NCI-H460 (cell line): ENCODE measurements at regions not wholly inside any gene's neighbourhood (a gene's known extent, or its start where the extent isn't known, plus 50 kb on each side); places are given as distances from the start of the nearest gene placed in this dataset.

Experiments used
- DNase-seq: peaks from one replicate; pipeline ENCODE4 v3.0.0-alpha.2; 2016; ENCODE audit warnings: low read depth; ENCODE audit errors: extremely low read depth

DNA sequence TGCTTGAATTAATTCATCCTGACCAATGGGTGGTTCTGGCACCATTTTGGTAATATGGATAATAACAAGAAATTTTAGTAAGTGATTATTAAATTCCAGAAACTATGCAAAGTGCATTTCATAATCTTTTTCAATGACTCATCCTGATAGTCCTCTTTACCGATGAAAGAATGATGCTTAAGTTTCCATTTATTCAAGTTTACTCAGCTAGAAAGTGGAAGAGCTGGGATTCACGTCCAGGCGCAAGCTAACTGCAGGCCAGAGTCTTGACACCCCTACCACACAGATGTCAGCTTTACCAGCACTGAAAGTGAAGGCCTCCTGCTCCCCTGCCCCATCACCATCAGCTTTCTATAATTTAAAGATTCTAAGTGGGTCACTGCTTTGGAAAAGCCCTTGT is 493.5 kb upstream of the WWC1 start:
- DNase-seq = peak; percentile 8

DNA sequence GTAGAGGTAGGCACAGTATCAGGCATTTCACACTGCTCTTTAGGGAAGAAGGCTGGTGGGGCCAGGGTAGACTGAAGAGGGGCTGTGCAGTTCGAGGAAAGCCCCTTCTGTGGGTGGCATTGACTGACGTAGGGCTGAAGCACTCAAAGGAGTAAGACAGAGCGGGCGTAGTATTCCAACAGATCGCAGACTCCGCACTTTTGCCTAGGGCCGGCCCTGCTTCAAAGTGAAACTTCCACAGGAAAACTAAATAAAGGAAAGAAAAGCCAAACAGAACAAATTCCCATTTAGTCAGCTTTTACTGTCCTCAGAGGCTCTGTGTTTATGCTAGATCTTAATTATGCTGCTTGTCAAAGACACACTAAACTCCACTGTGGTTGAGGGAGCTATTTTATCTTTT is 493.0 kb upstream of the WWC1 start:
- DNase-seq = no peak

DNA sequence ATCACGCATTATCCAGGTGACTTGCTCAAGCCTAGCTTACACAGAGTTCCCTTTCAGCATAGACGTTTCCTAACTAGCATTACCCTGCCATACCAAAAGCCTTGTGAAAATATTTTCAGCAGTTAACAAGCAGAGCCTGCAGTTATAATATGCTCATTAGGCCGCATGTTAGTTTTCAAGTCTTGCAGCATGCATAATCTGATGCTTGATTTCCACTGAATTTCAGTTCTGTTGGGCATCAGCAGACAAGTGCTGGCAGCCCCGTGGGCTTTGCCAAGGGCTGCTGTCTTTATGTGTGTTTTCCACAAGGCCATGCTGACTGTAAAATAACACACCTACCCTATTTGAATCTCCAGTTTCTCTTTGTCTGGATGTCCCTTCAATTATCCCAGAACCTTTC is 491.0 kb upstream of the WWC1 start:
- DNase-seq = no peak

DNA sequence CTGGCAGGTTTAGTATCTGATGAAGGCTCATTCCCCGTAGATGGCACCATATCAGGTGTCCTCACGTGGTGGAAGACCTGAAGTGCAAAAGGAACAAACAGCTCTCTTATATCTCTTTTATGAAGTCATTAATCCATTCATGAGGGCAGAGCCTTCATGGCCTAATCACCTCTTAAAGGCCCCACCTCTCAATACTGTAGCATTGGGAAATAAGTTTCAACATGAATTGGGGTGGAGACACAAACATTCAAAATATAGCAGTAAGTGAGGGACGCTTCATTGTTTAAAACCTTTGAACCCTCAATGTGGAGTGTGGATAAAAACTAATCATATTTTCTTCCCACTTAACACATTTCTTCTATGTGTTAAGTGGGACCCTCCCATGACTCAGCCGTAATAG is 489.4 kb upstream of the WWC1 start:
- DNase-seq = no peak

DNA sequence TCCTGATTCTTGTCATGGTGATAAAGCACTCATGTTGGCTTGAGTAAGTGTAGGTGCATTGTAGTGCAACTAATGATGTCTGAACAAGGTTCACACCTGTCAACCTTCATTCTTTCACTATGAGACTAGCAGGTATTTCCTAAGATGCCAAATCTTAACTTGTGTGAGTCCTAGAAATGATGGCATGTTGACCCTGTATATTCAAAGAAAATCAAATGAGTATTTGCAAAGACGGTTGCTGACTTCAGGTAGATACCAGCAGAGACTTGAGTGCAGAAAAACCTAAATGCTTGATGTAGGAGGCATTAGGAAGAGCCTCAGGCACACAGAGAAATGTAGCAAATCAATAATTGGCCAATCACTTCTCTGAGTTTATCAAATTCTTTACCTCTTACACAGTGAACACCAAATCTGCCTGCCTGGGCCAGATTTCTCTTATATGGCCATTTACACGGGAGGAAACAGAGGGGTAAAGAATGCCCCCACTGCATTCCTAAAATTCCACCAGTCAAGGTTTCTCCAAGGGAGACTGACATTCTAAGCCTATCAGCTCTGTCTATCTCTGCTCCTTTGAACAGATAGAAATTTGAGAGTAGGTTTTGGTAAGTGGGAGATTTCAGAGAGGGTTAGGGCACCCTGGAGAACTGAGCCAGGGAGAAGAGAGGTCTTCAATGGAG is 488.6 kb upstream of the WWC1 start:
- no peak for DNase-seq

DNA sequence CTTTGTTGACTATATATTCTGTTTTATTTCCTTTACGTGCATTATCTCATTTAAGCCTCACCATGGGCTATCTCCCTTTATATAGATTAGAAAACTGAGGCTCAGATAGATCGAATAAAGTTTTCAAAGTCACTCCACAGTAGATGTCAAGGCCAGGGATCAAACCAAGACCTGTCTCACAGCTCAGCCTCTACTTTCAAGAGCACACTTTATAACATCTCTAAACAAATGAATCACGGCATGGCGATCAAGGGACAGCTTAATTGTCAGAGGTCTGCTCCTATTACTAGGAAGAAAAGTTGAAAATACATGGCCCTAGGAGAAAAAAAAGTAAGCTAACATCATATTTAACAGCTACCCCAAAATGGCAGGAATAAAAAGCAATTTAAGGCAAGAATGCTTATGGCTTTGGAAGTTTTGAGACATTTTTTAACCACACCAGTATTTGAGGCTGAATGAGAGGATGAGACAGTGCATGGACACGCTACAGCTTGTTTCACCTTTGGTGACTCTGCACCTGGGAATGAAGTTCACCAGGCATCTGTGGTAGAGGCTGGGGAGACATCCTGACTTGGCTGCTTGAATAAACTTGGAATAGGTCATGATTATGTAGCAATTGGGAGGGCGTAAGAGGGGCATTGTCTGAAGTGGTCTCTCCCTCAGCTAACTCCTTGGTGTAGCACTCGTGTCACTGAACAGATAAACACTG is 486.8 kb upstream of the WWC1 start:
- DNase-seq = no peak

DNA sequence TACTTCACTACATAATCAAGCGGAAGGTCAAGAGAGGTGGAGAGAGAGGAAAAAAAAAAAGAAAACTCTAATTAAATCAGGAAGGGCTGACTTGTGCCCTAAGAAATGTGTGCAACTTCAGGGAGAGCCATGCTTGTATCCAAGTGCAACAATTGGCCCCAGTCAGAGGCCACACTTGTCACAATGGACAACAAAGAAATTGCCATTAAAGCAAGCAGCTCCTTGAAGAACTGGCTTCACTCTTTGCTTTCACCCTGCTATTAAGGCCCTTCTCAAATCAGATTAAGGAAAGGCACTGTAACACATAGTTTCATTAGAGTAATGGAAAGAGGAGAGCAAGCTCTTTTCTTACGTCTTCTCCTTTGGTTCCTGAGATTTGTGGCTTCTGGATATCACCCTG is 480.9 kb upstream of the WWC1 start:
- DNase-seq = no peak

DNA sequence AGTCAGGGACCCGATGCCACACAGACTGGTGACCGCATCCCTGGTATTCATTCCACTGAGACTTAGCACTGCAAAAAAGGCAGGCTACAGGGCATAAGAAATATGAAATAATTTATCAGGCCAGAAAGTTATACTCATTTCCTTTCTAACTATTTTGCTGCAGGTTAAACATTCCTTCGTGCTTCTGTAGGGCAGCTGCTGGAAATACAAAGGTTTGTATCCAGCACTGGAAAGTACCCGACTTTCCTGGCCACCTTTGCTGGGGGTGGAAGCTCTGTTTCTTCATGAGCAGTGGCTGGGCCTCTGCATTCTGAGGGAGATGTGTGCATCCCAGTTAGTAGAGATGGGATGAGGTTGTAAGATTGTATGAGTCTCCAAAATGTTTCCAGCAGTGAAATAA is 478.6 kb upstream of the WWC1 start:
- DNase-seq = no peak

DNA sequence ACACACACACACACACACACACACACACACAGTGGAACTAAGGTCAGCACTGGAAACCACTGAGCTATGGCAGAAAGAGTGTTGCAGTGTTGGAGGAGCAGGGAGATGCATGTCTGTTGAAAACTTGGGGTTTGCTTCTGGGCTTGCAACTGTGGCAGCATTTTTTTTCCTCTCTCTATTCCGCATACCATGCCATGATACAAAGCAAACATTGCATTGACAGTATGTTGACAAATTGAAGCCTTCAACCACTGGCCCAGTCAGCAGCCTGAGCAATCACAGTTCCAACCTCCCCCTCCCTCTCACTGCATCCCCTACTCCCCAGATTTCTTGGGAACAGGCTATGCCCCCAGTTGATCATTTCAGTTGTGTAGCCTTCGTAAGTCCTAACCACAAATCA is 478.1 kb upstream of the WWC1 start:
- DNase-seq = no peak

DNA sequence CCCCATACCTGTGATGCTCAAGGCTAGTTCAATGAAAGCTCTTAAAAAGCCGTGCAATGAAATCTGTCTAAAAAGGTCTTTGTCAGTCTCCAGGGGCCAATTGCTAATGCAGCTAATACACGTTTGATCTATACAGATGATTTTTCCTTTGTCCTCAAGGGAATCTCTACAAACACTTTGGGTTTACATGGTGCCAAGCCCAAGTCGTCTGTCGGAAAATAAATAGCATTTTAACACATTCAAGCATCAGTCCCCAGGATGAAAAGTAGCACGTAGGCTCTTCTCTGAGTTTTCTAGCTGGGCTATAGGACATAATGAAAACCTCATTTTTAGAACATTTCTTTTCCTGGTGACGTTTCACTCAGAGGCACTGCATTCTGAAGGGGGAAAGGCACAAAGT is 477.4 kb upstream of the WWC1 start:
- no peak for DNase-seq

DNA sequence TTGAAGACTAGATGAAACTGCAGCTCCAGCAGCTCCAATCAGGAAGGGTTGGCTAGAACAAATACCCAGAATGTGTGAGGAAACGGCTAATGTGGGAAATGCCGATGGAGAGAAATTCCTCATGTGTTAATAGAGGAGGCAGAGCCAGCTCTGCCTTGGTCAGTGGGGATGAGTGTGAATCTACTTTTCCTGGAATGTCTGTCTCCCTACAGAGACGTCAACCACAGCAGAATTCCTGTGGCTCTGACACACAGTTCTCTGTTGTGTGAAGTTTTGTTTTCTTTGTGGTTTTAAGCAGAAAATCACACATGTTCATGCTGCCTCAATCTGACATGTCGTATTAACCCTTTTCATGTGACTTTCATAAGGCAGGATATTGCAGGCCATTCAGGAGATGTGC is 476.6 kb upstream of the WWC1 start:
- DNase-seq = peak; percentile 12

DNA sequence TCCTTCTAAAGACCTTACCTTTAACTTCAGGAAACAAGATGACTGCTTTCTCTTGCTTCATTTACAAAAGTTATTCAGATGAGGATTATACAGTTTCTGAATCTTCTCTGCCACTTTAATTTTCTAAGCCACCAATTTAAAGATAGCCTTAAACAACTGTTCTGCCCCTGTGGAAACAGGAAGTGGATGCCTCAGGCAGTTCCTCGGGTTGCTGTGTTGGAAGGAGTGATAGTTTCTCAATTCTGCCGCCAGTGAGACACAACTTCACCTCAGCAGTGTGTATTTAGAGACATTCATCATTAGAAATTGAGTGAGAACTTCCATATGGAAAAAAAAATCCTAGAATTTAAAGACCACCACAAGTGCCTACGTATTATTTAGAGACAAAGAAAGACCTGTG is 475.1 kb upstream of the WWC1 start:
- DNase-seq = no peak

DNA sequence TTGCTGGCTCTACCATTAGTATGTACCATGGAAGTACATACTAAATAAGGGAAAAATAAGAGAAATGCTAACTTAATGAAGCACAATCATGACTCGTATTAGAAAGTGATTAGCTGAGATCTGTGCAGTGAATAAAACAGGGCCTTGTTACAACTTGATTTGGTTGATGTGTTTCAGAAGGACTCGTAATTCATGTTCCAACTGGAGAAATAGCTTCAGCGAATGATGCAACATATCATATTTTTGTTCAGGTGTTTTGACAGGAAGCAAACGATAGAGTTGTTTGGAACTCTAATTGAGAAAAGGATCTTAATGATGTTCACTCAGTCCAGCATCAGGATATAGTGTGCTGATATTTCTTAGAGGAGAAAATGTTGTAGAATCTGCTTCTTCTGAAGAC is 474.6 kb upstream of the WWC1 start:
- DNase-seq = no peak

DNA sequence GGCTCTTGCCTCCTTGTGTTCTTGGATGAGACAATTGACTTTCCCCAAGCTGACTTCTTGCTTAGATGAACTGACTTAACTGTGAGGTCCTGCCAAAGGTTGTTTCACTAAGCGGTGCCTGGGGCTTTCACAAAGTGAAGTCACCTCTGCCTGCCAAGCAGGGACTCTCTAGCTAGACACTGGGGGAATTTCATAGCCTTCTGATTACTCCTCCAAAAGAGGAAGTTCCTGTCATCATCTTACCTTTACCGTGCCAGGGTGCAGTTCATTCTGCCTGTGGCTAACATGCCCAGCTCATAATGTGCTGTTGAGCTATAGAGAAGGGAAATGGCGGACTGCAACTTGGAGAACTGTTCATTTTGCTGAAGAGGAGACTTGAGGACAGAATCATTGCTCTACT is 472.0 kb upstream of the WWC1 start:
- no peak for DNase-seq

DNA sequence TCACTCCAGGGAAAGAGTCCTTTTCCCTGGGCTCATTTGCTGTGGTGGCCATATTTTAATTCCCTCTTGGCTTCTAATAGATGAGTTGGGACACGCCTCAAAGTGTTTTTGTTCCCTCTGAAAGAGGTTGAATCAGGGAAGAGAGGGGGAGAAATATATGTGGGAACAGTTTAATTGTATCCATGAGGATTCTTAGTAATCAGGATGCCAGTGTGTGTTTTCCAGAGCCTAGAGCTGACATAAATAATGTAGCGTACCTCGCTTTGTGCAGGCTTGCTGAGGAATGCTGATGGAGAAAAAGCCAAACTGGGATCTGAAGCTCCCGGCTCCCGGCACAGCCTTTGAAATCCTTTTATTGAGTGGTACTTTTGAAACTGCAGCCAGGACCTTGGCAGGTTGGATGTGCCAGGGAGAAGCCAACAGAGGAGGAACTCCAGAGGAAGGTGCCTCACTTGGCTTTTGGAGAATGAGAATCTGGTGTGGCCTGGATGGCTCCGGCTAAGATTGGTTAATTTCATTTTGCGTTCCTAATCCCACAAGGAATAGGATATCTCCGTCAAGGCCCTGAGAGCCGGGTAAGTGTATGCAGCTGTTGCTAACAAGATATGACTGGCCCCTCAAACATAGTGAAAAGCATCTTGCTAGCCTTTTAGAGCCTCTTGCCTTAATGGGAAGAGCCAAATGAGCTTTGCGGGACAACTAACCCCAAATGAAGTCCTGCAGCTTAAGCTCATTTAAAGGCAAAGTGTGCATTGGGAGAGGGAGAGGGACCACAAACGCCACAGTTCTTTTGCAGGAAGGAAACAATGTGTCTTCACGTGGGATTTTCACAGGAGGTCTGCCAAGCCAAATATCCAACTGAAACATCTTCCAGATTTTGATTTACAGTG is 471.1 kb upstream of the WWC1 start:
- no peak for DNase-seq

DNA sequence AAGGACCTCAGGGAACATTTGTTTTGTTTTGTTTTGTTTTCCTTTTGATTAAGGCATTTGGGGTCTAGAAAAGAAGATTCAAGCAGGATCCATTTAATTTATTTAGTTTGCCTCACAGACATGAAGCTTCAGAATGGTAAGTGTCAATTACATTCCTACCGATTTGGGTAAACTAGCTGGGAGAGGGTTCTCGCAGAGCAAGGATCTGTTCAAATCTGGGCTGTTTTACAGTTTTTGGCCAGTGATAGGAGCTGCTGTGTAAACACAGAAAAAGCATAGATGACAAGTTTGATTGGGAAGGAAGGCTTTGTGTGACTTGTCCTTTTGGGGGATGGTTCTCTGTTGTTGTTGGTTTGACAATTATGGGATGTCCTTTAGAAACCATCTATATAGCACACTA is 470.3 kb upstream of the WWC1 start:
- DNase-seq = no peak

DNA sequence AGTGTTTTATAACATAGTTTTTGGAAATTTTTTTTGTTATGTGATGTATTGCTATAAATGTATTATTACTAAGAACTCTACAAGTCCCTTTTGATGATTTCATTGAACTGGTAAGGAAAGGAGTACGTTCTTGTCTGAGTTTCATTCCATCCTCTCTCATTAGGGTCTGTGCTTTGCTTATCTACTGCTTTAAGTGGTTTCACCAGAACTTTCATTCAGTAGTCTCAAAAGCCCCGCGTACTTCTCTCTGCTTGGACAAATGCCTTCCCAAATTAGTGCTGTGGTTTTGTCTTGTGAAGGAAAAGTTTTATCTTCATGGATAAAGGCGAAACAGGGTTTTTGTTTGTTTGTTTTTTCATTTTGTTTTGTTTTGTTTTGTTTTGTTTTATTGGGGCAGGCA is 469.8 kb upstream of the WWC1 start:
- DNase-seq = no peak

DNA sequence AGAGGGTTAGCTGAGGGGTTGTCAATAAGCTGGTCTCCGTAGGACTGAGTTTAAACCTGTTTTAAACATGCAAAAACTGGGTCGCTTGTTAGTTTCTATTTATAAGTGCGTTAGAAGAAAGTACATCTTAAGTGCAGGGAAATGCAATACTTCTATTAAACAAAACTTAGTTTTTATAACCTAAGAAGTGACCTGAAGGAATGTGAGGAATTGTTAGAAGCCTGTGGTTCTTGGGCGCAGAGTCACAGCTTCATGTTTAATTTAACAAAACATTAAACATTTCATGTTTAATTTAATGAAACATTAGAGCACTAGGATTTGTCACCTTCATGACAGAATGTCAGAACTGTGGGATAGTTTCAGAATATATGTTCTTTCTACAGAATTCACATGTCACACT is 469.2 kb upstream of the WWC1 start:
- DNase-seq = no peak

DNA sequence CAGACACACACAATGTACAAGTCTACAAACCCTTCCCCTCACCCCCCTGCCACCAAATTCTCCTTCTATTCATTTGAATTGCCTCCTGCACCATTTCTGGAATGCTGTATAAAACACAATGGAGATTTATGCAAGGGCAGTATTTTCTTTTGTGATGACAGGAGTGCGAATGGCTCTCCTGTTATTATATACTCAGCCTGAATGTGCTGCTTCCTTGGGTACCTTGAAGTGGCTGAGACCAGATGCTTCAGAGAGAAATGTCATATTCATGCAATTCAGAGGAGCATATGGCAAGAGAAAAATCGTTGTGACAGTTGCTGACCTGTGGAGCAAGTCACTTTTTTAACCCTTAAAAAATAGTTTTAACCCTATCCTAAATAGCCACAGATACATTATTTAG is 468.0 kb upstream of the WWC1 start:
- no peak for DNase-seq

DNA sequence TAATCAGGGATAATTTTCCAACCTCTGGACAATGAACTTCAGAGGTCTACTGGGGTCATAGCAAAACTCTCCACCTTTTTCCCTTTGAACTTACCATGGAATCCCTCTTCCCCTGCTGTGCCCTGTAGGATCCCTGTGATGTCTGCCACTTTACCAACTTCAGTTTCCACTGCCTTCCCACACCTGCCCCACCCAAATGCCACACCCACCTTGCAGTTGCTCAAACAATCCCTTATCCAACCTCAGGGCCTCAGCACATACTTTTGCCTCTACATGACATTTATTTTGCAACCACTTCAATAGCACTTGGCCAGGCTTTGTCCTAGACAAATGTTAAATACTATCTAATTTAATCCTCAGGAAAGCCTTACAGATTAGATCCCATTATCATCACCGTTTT is 463.7 kb upstream of the WWC1 start:
- DNase-seq = no peak

DNA sequence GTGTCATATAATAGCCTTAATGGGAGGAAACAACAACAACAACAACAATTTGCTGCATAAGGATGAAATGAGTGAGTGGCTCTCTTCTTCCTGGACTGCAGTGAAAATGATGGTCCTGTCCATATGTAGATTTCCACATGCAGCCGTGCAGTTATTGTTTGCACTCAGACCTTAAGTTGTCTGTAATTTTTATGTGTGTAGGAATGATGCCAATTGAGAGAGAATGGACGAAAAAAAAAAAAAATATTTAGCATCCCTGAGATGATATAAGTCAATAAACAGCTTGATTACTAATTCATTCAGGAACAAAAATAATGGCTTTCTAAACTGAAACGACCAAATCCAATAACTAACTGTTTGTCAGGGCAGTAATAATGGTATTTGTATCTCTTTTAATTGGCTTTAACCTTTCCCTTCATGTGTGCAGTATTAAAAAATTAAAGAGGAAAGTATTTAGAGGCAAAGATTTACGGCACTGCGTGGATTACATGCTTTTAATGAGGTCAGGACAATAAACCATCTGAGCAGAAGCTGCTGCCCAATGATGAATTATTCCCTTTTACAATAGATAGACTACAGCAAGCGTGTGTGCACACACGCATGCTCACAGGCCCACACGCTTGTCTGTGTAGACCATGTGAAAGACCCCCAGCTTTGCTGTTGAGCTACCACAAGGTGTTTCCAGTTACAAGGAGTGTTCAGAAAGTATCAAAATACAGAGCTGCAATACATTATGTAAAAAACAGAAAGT is 459.5 kb upstream of the WWC1 start:
- no peak for DNase-seq
